ENCODE measurements at regions not wholly inside any gene's neighbourhood (a gene's known extent, or its start where the extent isn't known, plus 50 kb on each side); places are given as distances from the start of the nearest gene placed in this dataset.

GRCh38 chr3:72247126-72247525, 462.2 kb upstream of the PROK2 start:
- no peak for DNase-seq

GRCh38 chr3:72246685-72247084, 461.7 kb upstream of the PROK2 start:
- DNase-seq, result no peak

- DNase-seq, result no peak
These were observed 460.3 kb upstream of the PROK2 start for GRCh38 chr3:72245183-72245811.

- DNase-seq, result no peak
These were observed 459.4 kb upstream of the PROK2 start for GRCh38 chr3:72244396-72244795.

GRCh38 chr3:72242326-72242725, 457.4 kb upstream of the PROK2 start:
- DNase-seq, result no peak

- no peak for DNase-seq
These were observed 456.6 kb upstream of the PROK2 start for GRCh38 chr3:72241525-72241924.

GRCh38 chr3:72240531-72240930, 455.6 kb upstream of the PROK2 start:
- DNase-seq, result no peak

- DNase-seq, result no peak
These were observed 453.9 kb upstream of the PROK2 start for GRCh38 chr3:72238801-72239200.

GRCh38 chr3:72238010-72238691, 453.2 kb upstream of the PROK2 start:
- DNase-seq, result no peak

- DNase-seq, result no peak
These were observed 452.7 kb upstream of the PROK2 start for GRCh38 chr3:72237679-72238009.

GRCh38 chr3:72234391-72234790, 449.4 kb upstream of the PROK2 start:
- no peak for DNase-seq

- no peak for DNase-seq
These were observed 448.6 kb upstream of the PROK2 start for GRCh38 chr3:72233571-72233970.

GRCh38 chr3:72232777-72233176, 447.8 kb upstream of the PROK2 start:
- no peak for DNase-seq

- DNase-seq, result no peak
These were observed 447.4 kb upstream of the PROK2 start for GRCh38 chr3:72232331-72232730.

GRCh38 chr3:72231439-72232196, 446.7 kb upstream of the PROK2 start:
- no peak for DNase-seq

GRCh38 chr3:72230774-72231379, 445.9 kb upstream of the PROK2 start:
- no peak for DNase-seq

GRCh38 chr3:72229952-72230351, 445.0 kb upstream of the PROK2 start:
- DNase-seq, result no peak

GRCh38 chr3:72227486-72228070, 442.6 kb upstream of the PROK2 start:
- no peak for DNase-seq

GRCh38 chr3:72224804-72225509, 440.0 kb upstream of the PROK2 start:
- DNase-seq, result no peak

GRCh38 chr3:72223628-72224027, 438.7 kb upstream of the PROK2 start:
- DNase-seq, result no peak

GRCh38 chr3:72223116-72223515, 438.2 kb upstream of the PROK2 start:
- DNase-seq, result no peak

- no peak for DNase-seq
These were observed 437.5 kb upstream of the PROK2 start for GRCh38 chr3:72222410-72222809.

GRCh38 chr3:72220946-72221345, 436.0 kb upstream of the PROK2 start:
- DNase-seq, result no peak
